HK-2 (cell line): ENCODE measurements at regions not wholly inside any gene's neighbourhood (a gene's known extent, or its start where the extent isn't known, plus 50 kb on each side); places are given as distances from the start of the nearest gene placed in this dataset.

Source experiments
- DNase-seq: peaks from one replicate; pipeline ENCODE4 v3.0.0-alpha.2; 2018; ENCODE audit not compliant: unreplicated experiment

- DNase-seq, result no peak
These were observed 951.9 kb upstream of the LRRN3 start for GRCh38 chr7:110139056-110139455.

- DNase-seq, result no peak
These were observed 947.9 kb upstream of the LRRN3 start for GRCh38 chr7:110142939-110143526.

GRCh38 chr7:110144599-110144998, 946.3 kb upstream of the LRRN3 start:
- DNase-seq, result no peak

- no peak for DNase-seq
These were observed 942.9 kb upstream of the LRRN3 start for GRCh38 chr7:110148054-110148453.

- no peak for DNase-seq
These were observed 937.7 kb upstream of the LRRN3 start for GRCh38 chr7:110153222-110153621.

GRCh38 chr7:110156511-110156910, 934.4 kb upstream of the LRRN3 start:
- DNase-seq, result no peak

- DNase-seq, result no peak
These were observed 933.1 kb upstream of the LRRN3 start for GRCh38 chr7:110157631-110158362.

GRCh38 chr7:110168010-110168409, 922.9 kb upstream of the LRRN3 start:
- no peak for DNase-seq

- DNase-seq, result no peak
These were observed 920.1 kb upstream of the LRRN3 start for GRCh38 chr7:110170841-110171240.

- DNase-seq, result no peak
These were observed 913.5 kb upstream of the LRRN3 start for GRCh38 chr7:110177463-110177862.

- no peak for DNase-seq
These were observed 911.9 kb upstream of the LRRN3 start for GRCh38 chr7:110179037-110179436.

- no peak for DNase-seq
These were observed 909.2 kb upstream of the LRRN3 start for GRCh38 chr7:110181768-110182167.

GRCh38 chr7:110186334-110186733, 904.6 kb upstream of the LRRN3 start:
- no peak for DNase-seq

GRCh38 chr7:110187877-110188554, 902.9 kb upstream of the LRRN3 start:
- DNase-seq, result no peak

- DNase-seq, result no peak
These were observed 886.4 kb upstream of the LRRN3 start for GRCh38 chr7:110204527-110204926.

- no peak for DNase-seq
These were observed 885.0 kb upstream of the LRRN3 start for GRCh38 chr7:110205899-110206298.

- DNase-seq, result no peak
These were observed 881.0 kb upstream of the LRRN3 start for GRCh38 chr7:110209884-110210283.

GRCh38 chr7:110210941-110211608, 879.9 kb upstream of the LRRN3 start:
- DNase-seq, result no peak

GRCh38 chr7:110224643-110225042, 866.3 kb upstream of the LRRN3 start:
- no peak for DNase-seq

- DNase-seq, result no peak
These were observed 844.8 kb upstream of the LRRN3 start for GRCh38 chr7:110246118-110246517.

GRCh38 chr7:110253093-110253492, 837.8 kb upstream of the LRRN3 start:
- no peak for DNase-seq

- no peak for DNase-seq
These were observed 833.3 kb upstream of the LRRN3 start for GRCh38 chr7:110257673-110258072.

- no peak for DNase-seq
These were observed 828.7 kb upstream of the LRRN3 start for GRCh38 chr7:110262251-110262650.
